ENCODE measurements at regions not wholly inside any gene's neighbourhood (a gene's known extent, or its start where the extent isn't known, plus 50 kb on each side); places are given as distances from the start of the nearest gene placed in this dataset.
"Not testable (repeated sequence)": the region's sequence is repeated elsewhere in the genome, so short reads cannot be mapped to it uniquely, and the experiment has no call there.

DNA sequence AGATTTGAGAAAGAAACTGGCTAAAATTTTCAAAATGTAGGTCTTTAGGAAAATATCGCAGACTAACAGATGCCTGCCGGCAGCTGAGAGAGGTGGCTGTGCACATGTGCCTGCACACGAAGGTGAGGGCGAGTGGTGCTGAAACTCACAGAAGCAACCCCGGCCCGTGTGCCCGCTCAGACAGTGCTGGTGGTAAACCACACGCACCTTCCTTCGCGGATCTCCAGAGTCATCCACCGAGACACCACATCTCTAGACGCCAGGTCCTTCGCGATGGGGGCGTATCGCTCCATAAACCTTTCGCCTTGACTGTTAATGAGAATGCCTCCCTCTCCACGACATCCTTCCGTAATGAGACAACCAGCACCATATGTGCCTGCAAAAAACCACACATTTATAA is 68.5 kb upstream of the TNK2 start:
- DNase-seq (ENCODE audit: low read depth, low spot score); H3K27ac ChIP-seq: not testable (repeated sequence)

DNA sequence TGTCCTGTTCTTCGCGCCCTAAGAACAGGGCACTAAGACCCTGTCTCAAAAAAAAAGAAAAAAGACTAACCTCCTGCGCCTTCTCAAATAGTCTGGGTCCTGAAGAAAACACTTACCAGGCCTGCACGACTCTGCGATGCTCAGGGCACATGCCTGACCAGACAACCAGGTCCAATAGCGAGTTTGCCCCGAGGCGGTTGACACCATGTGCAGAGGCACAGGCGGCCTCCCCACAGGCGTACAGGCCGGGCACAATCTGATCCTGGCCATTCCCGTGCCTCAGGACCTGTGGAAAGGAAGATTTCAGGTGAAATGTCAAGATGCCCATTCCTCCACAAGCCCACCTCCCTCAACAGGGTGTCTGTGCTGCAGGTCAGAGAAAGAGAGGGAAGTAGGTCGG is 65.9 kb upstream of the TNK2 start:
- not testable (repeated sequence) for DNase-seq (ENCODE audit: low read depth, low spot score)

GRCh38 chr3:195970873-195971272 is 62.5 kb upstream of the TNK2 start:
- not testable (repeated sequence) for DNase-seq (ENCODE audit: low read depth, low spot score); H3K27ac ChIP-seq

More for the DNA sequence above, 65.9 kb upstream of the TNK2 start:
- H3K27ac ChIP-seq: not testable (repeated sequence)

- H3K27ac ChIP-seq; DNase-seq (ENCODE audit: low read depth, low spot score): not testable (repeated sequence)
Measured at GRCh38 chr3:195969838-195970776, 61.8 kb upstream of the TNK2 start.

DNA sequence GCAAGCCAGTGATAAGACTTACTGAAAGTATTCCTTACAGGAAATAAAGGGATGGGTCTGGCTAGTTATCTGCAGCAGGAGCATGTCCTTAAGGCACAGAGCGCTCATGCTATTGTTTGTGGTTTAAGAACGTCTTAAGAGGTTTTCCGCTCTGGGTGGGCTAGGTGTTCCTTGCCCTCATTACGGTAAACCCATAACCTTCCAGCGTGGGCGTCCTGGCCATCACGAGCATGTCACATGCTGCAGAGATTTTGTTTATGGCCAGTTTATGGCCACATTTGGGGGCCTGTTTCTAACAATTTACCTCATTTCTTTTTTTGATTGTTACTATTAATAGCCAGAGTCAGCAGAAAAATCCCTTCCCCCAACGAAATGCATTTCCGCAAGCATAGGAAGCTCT is 61.0 kb upstream of the TNK2 start:
- H3K27ac ChIP-seq; DNase-seq (ENCODE audit: low read depth, low spot score): not testable (repeated sequence)

- H3K27ac ChIP-seq: not testable (repeated sequence)
Measured at GRCh38 chr3:195968104-195968503, 59.8 kb upstream of the TNK2 start.

DNA sequence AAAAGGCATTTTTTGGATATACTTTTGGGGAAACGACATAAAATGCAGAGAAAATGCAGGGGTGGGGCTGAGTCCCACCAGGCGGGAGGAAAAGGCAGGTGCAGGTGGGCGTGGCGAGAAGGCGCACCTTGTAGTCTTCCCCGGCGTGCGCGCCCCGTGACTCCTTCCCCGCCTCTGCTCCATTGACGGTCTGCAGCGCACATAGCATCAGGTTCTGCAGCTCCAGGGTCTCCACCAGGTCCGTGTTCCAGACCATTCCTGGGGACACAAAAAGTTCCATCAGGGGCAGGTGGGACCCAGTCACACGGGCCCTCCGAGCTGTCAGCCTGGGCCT is 59.0 kb upstream of the TNK2 start:
- DNase-seq (ENCODE audit: low read depth, low spot score); H3K27ac ChIP-seq: not testable (repeated sequence)

More at GRCh38 chr3:195968104-195968503, 59.8 kb upstream of the TNK2 start:
- DNase-seq (ENCODE audit: low read depth, low spot score): not testable (repeated sequence)

- H3K27ac ChIP-seq: not testable (repeated sequence)
- peak; percentile 64 for DNase-seq (ENCODE audit: low read depth, low spot score)
Measured at GRCh38 chr3:195966563-195967386, 58.4 kb upstream of the TNK2 start.

DNA sequence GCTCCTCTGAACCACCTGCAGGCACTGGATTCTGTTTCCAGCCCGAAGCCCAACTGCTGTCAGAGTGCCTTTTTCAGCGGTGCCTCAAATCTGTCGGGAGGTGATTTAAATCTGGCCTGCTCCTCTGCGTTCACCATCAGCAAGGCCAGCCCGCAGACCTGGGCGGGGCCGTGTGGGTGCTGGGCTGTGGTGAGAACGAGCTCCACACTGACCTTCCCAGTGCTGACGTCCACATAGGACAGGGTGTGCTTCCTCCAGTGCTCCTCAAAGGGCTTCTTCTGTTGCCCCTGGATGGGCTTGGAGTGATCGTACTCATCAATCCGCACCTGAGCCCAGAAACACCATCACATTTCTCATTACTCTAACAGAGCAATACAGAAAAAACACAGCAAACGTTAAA is 56.9 kb upstream of the TNK2 start:
- H3K27ac ChIP-seq; DNase-seq (ENCODE audit: low read depth, low spot score): not testable (repeated sequence)

DNA sequence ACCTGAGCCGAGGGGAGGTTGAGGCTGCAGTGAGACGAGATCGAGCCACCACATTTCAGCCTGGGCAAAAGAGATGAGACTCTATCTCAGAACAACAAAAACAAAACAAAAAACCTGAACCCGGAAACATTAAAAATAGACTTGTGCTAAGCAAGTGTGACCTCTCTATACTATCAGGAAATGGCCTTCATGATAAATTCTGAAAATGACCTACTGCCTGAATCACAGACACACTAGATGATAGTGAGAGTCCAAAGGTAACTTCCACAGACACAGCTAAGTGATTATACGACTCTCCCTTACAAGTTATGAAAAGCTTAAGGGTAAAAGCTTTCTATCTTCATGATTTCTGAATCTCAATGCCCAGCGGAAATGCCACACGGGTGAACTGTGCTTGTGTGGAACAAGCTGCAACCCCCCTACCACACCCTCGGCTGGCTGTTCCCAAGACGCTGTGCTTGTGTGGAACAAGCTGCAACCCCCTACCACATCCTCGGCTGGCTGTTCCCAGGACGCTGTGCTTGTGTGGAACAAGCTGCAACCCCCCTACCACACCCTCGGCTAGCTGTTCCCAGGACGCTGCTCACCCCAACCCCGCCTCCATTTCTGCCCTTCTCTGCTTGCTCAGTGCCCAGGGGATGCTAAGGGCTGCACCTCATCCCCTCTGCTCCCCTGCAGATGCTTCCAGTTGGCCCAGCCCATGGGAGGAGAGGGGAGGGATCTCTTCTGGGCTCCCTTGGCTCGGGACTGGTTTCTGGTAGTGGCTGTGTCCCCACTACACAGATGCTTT is 56.2 kb upstream of the TNK2 start:
- DNase-seq (ENCODE audit: low read depth, low spot score); H3K27ac ChIP-seq: not testable (repeated sequence)

DNA sequence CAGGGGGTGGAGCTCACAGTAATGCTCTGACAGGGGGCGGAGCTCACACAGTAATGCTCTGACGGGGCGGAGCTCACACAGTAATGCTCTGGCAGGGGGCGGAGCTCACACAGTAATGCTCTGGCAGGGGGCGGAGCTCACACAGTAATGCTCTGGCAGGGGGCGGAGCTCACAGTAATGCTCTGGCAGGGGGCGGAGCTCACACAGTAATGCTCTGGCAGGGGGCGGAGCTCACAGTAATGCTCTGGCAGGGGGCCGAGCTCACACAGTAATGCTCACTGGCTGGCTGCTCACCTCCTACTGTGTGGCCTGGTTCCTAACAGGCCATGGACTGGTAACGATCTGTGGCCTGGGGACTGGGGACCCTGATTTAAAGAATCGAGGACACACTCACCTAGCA is 53.9 kb upstream of the TNK2 start:
- DNase-seq (ENCODE audit: low read depth, low spot score): not testable (repeated sequence)

GRCh38 chr3:195960971-195961775 is 52.8 kb upstream of the TNK2 start:
- H3K27ac ChIP-seq; DNase-seq (ENCODE audit: low read depth, low spot score): not testable (repeated sequence)

More for the DNA sequence above, 53.9 kb upstream of the TNK2 start:
- H3K27ac ChIP-seq: not testable (repeated sequence)

GRCh38 chr3:195960164-195960563 is 51.8 kb upstream of the TNK2 start:
- H3K27ac ChIP-seq; DNase-seq (ENCODE audit: low read depth, low spot score): not testable (repeated sequence)

GRCh38 chr3:195959367-195960157 is 51.2 kb upstream of the TNK2 start:
- DNase-seq (ENCODE audit: low read depth, low spot score): not testable (repeated sequence)

DNA sequence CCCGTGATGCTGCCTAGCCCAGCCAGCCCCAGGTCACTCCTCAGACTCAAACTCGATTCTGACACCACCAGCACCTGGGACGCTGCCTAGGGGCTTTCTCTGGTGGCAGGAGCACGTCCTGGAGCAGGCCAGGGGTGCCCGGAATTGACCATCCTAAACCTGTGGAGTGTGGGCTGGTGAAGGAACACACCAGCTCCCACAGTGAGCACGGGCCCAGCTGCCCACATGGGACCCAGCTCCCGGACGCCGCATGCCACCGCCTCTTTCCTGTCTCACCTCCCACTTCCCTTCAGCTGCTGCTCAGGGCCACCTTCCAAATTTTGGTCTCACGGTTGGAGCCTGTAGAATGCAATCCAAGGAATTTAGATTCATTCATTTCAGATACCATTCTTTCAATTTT is 50.4 kb upstream of the TNK2 start:
- not testable (repeated sequence) for DNase-seq (ENCODE audit: low read depth, low spot score); H3K27ac ChIP-seq

More at GRCh38 chr3:195959367-195960157, 51.2 kb upstream of the TNK2 start:
- not testable (repeated sequence) for H3K27ac ChIP-seq
